ENCODE measurements at regions not wholly inside any gene's neighbourhood (a gene's known extent, or its start where the extent isn't known, plus 50 kb on each side); places are given as distances from the start of the nearest gene placed in this dataset.

DNA sequence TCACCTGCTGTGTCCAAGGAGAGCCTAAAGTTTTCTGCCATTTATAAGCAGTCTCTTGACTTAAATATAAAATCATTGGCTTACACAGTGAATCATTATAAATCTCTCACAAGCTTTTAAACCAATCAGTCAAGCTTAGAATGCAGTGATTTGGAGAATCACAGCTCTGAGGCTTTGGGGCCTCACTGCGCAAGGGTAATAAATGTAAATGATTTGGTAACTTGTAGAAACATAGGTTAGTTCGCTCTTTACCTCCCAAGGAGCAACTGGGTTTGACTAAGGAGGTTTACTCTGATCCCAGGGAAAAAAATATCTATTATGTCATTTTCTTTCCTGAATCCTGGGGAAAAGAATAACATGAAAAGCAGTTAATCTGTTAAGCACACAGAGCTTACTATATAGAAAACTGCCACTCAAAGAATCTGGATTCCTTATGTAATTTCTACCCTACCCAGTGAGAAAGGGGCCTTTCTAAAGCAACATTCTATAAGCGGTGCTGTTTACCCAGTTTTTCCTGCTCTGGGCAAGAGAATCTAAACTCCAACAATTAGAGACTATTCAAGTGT is 128.2 kb downstream of the MZT1 start:
- WGBS (ENCODE audit: low lambda C conversion rate) = 55% methylated on average over 3 of the region's 3 CpGs
- H3K9me3 ChIP-seq = no peaks in the 10 kb centered on the region
- H3K27ac ChIP-seq (ENCODE audit: low read depth in 2 of 2, low read length in 1 of 2) = no peak overlapping the region
- TF ChIP-seq FOXJ3 (CRISPR knock-in tag; IDR thresholded peaks at IDR 0.05) (no peak), GABPA (IDR thresholded peaks at IDR 0.05; ENCODE audit: low read depth) (no peak), NFIC (IDR thresholded peaks at IDR 0.05; ENCODE audit: borderline replicate concordance) (no peak), RCOR1 (IDR thresholded peaks at IDR 0.05; ENCODE audit: low read length) (no peak), NRF1 (IDR thresholded peaks at IDR 0.05; ENCODE audit: low read depth, low read length) (no peak), GATA2 (CRISPR knock-in tag; IDR thresholded peaks at IDR 0.05) (no peak), SIN3A (IDR thresholded peaks at IDR 0.05; ENCODE audit: borderline replicate concordance, low read depth, low read length) (no peak), FOXM1 (IDR thresholded peaks at IDR 0.05; ENCODE audit: low read depth) (no peak), RXRA (IDR thresholded peaks at IDR 0.05; ENCODE audit: borderline replicate concordance, low read depth) (no peak), SMC3 (IDR thresholded peaks at IDR 0.05; ENCODE audit: low read depth, low read length) (no peak), POLR2AphosphoS5 (IDR thresholded peaks at IDR 0.05; ENCODE audit: low read depth, low read length) (no peak), TAF1 (IDR thresholded peaks at IDR 0.05; ENCODE audit: borderline replicate concordance, low read depth, low read length) (no peak), TCF12 (IDR thresholded peaks at IDR 0.05) (no peak)
- TF ChIP-seq, protein P1, sequence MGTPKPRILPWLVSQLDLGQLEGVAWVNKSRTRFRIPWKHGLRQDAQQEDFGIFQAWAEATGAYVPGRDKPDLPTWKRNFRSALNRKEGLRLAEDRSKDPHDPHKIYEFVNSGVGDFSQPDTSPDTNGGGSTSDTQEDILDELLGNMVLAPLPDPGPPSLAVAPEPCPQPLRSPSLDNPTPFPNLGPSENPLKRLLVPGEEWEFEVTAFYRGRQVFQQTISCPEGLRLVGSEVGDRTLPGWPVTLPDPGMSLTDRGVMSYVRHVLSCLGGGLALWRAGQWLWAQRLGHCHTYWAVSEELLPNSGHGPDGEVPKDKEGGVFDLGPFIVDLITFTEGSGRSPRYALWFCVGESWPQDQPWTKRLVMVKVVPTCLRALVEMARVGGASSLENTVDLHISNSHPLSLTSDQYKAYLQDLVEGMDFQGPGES (IDR thresholded peaks at IDR 0.05; ENCODE audit: low read depth, low read length) = no peak
- TF ChIP-seq, protein P2, sequence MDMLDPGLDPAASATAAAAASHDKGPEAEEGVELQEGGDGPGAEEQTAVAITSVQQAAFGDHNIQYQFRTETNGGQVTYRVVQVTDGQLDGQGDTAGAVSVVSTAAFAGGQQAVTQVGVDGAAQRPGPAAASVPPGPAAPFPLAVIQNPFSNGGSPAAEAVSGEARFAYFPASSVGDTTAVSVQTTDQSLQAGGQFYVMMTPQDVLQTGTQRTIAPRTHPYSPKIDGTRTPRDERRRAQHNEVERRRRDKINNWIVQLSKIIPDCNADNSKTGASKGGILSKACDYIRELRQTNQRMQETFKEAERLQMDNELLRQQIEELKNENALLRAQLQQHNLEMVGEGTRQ (IDR thresholded peaks at IDR 0.05; ENCODE audit: borderline replicate concordance, low read depth, low read length) = no peak
- H4K20me1 ChIP-seq (ENCODE audit: insufficient read depth) = no peaks in the 10 kb centered on the region
- no peak for DNase-seq
- CTCF ChIA-PET = no interaction called here
- H3K4me2 ChIP-seq = no peak overlapping the region
- no peaks in the 10 kb centered on the region for H3K79me2 ChIP-seq (ENCODE audit: insufficient read depth)
- no peaks in the 10 kb centered on the region for H3K27me3 ChIP-seq (ENCODE audit: insufficient read depth)
- no peaks in the 10 kb centered on the region for H3F3A ChIP-seq (replicated peaks; ENCODE audit: insufficient read depth)
- H3K9ac ChIP-seq = no peak overlapping the region
- H3K4me3 ChIP-seq (ENCODE audit: low read depth in 2 of 2, low read length in 1 of 2) = no peak overlapping the region
- no peaks in the 10 kb centered on the region for H3K9me2 ChIP-seq
- H3K36me3 ChIP-seq (replicated peaks in 1 of 2; ENCODE audit: control insufficient read depth in 1 of 2, insufficient read depth in 2 of 2, low read length in 1 of 2) = no peaks in the 10 kb centered on the region
- H3K4me1 ChIP-seq (ENCODE audit: control insufficient read depth in 1 of 2, insufficient read depth in 2 of 2, low read depth in 1 of 2, low read length in 1 of 2) = no peaks in the 10 kb centered on the region
- POLR2A ChIA-PET = no interaction called here
- no peak overlapping the region for H2AFZ ChIP-seq (ENCODE audit: low read depth)

DNA sequence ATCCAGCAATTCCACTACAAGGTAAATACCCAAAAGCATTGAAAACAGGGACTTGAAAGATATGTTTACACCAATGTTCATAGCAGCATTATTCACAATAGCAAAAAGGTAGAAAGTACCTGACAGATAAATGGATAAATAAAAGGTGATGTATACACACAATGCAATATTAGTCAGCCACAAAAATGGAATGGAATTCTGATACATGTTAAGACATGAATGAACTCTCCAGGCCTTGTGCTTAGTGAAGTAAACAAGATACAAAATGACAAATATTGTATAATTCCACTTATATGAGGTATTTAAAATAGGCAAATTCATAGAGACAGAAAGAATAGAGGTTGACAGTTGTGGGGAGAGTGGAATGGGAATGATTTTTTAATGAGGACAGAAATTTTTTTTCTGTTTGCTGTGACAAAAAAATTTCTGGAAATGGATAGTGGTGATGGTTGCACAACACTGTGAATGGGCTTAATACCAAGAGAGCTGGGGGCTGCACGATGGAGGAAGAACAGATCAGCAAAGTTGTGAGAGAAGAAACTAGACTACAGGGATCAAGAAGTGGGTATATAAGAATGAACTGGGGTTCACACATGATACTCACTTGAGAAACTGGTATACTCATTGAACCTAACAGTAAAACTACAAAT is 137.2 kb downstream of the MZT1 start:
- CTCF ChIA-PET = no interaction called here
- no peak overlapping the region for H3K4me3 ChIP-seq (ENCODE audit: low read depth in 2 of 2, low read length in 1 of 2)
- no peaks in the 10 kb centered on the region for H3K79me2 ChIP-seq (ENCODE audit: insufficient read depth)
- DNase-seq = no peak
- no peaks in the 10 kb centered on the region for H3K36me3 ChIP-seq (replicated peaks in 1 of 2; ENCODE audit: control insufficient read depth in 1 of 2, insufficient read depth in 2 of 2, low read length in 1 of 2)
- H2AFZ ChIP-seq (ENCODE audit: low read depth) = no peak overlapping the region
- H3K4me1 ChIP-seq (ENCODE audit: control insufficient read depth in 1 of 2, insufficient read depth in 2 of 2, low read depth in 1 of 2, low read length in 1 of 2) = no peaks in the 10 kb centered on the region; a peak in 1 of 4 replicates
- POLR2A ChIA-PET = no interaction called here
- no peaks in the 10 kb centered on the region for H3K9me2 ChIP-seq
- H3F3A ChIP-seq (replicated peaks; ENCODE audit: insufficient read depth) = no peaks in the 10 kb centered on the region
- H3K9me3 ChIP-seq = no peaks in the 10 kb centered on the region
- H3K27ac ChIP-seq (ENCODE audit: low read depth in 2 of 2, low read length in 1 of 2) = no peak overlapping the region
- no peaks in the 10 kb centered on the region for H3K27me3 ChIP-seq (ENCODE audit: insufficient read depth)
- no peaks in the 10 kb centered on the region for H4K20me1 ChIP-seq (ENCODE audit: insufficient read depth)
- H3K9ac ChIP-seq = no peak overlapping the region
- 50% methylated on average over 1 of the region's 1 CpG for whole genome bisulfite sequencing (ENCODE audit: low lambda C conversion rate)
- no peak overlapping the region for H3K4me2 ChIP-seq
- no peak for TF ChIP-seq MEF2A (IDR thresholded peaks at IDR 0.05; ENCODE audit: borderline replicate concordance, low read depth)
- no peak for TF ChIP-seq FOXM1 (IDR thresholded peaks at IDR 0.05; ENCODE audit: low read depth)
- TF ChIP-seq, protein P3, sequence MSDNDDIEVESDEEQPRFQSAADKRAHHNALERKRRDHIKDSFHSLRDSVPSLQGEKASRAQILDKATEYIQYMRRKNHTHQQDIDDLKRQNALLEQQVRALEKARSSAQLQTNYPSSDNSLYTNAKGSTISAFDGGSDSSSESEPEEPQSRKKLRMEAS (IDR thresholded peaks at IDR 0.05; ENCODE audit: low read depth) = no peak
- TF ChIP-seq, protein P4, sequence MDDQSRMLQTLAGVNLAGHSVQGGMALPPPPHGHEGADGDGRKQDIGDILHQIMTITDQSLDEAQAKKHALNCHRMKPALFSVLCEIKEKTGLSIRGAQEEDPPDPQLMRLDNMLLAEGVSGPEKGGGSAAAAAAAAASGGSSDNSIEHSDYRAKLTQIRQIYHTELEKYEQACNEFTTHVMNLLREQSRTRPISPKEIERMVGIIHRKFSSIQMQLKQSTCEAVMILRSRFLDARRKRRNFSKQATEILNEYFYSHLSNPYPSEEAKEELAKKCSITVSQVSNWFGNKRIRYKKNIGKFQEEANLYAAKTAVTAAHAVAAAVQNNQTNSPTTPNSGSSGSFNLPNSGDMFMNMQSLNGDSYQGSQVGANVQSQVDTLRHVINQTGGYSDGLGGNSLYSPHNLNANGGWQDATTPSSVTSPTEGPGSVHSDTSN (IDR thresholded peaks at IDR 0.05) = no peak
- no peak for TF ChIP-seq RFX5 (IDR thresholded peaks at IDR 0.05; ENCODE audit: low read length)
- TF ChIP-seq TCF12 (IDR thresholded peaks at IDR 0.05) = no peak
- no peak for TF ChIP-seq YY1 (IDR thresholded peaks at IDR 0.05; ENCODE audit: low read depth)
- TF ChIP-seq JUND (IDR thresholded peaks at IDR 0.05) = no peak
- no peak for TF ChIP-seq ELF1 (IDR thresholded peaks at IDR 0.05)
- TF ChIP-seq, protein P5, sequence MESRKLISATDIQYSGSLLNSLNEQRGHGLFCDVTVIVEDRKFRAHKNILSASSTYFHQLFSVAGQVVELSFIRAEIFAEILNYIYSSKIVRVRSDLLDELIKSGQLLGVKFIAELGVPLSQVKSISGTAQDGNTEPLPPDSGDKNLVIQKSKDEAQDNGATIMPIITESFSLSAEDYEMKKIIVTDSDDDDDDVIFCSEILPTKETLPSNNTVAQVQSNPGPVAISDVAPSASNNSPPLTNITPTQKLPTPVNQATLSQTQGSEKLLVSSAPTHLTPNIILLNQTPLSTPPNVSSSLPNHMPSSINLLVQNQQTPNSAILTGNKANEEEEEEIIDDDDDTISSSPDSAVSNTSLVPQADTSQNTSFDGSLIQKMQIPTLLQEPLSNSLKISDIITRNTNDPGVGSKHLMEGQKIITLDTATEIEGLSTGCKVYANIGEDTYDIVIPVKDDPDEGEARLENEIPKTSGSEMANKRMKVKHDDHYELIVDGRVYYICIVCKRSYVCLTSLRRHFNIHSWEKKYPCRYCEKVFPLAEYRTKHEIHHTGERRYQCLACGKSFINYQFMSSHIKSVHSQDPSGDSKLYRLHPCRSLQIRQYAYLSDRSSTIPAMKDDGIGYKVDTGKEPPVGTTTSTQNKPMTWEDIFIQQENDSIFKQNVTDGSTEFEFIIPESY (IDR thresholded peaks at IDR 0.05; ENCODE audit: borderline replicate concordance, low read depth) = no peak

Data from SK-N-SH (cell line).